ENCODE measurements at regions not wholly inside any gene's neighbourhood (a gene's known extent, or its start where the extent isn't known, plus 50 kb on each side); places are given as distances from the start of the nearest gene placed in this dataset.
"Not testable (repeated sequence)": the region's sequence is repeated elsewhere in the genome, so short reads cannot be mapped to it uniquely, and the experiment has no call there.

- DNase-seq (ENCODE audit: extremely low read depth in 1 of 11, low read depth in 9 of 11, low spot score in 4 of 11): no peak
Observed at GRCh38 chrX:81348388-81348787, 146.5 kb downstream of the SH3BGRL start.

- no peak for DNase-seq (ENCODE audit: extremely low read depth in 1 of 11, low read depth in 9 of 11, low spot score in 4 of 11)
Observed at GRCh38 chrX:81354954-81355353, 153.1 kb downstream of the SH3BGRL start.

- DNase-seq (ENCODE audit: extremely low read depth in 1 of 11, low read depth in 9 of 11, low spot score in 4 of 11): no peak
Observed at GRCh38 chrX:81355436-81355835, 153.5 kb downstream of the SH3BGRL start.

DNA sequence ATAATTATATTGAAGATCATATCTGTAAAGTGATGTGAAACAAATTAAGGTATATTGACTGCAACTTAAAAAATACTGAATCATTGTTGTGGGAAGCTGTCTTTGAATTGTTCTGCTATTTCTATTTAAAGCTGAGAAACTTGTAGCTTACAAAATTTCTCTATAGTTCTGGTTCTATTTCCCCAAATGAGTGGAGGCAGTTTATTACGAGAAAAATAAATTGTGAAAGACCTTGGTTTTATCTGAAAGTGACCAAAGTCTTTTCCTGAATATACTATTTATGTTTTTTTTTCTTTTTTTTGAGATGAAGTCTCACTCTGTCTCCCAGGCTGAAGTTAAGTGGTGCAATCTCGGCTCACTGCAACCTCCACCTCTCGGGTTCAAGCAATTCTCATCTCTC lies 165.4 kb downstream of the SH3BGRL start:
- no peak for DNase-seq (ENCODE audit: extremely low read depth in 1 of 11, low read depth in 9 of 11, low spot score in 4 of 11)

DNA sequence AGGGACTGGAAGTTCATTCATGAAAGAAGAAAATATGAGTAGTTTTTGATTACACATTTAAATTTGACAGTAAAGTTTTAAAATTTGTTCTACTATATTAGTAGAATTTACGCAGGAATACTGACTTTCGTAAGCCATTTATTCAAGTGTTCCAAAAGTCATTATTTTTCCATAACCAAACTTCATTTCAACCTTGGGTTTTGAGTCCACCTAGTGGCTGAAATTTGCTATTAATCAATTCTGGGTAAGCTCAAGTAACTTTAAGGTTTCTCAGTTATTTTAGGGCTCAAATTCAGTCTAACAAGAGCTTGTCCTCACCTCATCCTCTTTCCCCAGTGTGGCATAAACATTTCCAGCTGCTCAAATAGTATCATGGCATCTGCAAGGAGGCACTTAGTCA lies 175.4 kb downstream of the SH3BGRL start:
- peak in 7 of 11 donors; percentile 1 to 14 (median 7) for DNase-seq (ENCODE audit: extremely low read depth in 1 of 11, low read depth in 9 of 11, low spot score in 4 of 11)

DNA sequence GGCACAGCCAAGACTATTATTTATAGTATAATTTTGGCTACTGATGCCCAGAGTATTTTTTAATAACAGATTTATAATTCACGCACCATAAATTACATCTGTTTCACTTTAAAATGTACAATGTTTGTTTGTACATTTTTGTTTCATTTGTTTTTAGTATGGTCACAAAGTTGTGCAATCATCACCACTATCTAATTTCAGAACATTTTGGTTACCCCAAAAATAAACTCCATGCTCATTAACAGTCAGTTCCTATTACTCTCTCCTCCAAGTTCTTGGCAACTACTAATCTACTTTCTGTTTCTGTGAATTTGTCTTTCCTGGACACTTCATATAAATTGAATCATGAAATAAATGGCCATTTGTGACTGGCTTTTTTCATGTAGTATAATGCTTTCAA lies 176.7 kb downstream of the SH3BGRL start:
- DNase-seq (ENCODE audit: extremely low read depth in 1 of 11, low read depth in 9 of 11, low spot score in 4 of 11): no peak

GRCh38 chrX:81390237-81390636 lies 188.3 kb downstream of the SH3BGRL start:
- DNase-seq (ENCODE audit: extremely low read depth in 1 of 11, low read depth in 9 of 11, low spot score in 4 of 11): no peak

GRCh38 chrX:81392396-81392795 lies 190.5 kb downstream of the SH3BGRL start:
- DNase-seq (ENCODE audit: extremely low read depth in 1 of 11, low read depth in 9 of 11, low spot score in 4 of 11): no peak

GRCh38 chrX:81405781-81406180 lies 203.9 kb downstream of the SH3BGRL start:
- no peak for DNase-seq (ENCODE audit: extremely low read depth in 1 of 11, low read depth in 9 of 11, low spot score in 4 of 11)

GRCh38 chrX:81411517-81411916 lies 209.6 kb downstream of the SH3BGRL start:
- DNase-seq (ENCODE audit: extremely low read depth in 1 of 11, low read depth in 9 of 11, low spot score in 4 of 11): no peak

GRCh38 chrX:81412428-81412827 lies 210.5 kb downstream of the SH3BGRL start:
- no peak for DNase-seq (ENCODE audit: extremely low read depth in 1 of 11, low read depth in 9 of 11, low spot score in 4 of 11)

GRCh38 chrX:81412857-81413256 lies 211.0 kb downstream of the SH3BGRL start:
- DNase-seq (ENCODE audit: extremely low read depth in 1 of 11, low read depth in 9 of 11, low spot score in 4 of 11): not testable (repeated sequence)

DNA sequence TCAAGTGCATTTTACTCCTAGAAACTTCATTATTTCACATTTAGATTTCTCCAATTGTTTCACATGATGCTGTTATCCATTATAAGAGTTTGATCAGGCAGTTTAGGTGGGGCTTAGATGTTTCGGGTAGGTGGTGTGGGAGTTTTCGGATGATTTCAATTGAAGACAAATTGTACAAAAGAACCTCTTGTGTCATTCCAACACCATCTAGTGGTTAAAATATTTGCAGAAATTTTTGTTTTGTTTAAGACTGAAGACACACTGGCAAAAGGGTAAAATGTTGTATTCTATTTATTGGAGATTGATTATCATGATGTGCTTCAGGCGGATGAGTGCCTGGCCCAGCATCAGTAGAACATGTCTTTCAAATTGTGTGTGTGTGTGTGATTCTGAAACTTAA lies 212.7 kb downstream of the SH3BGRL start:
- no peak for DNase-seq (ENCODE audit: extremely low read depth in 1 of 11, low read depth in 9 of 11, low spot score in 4 of 11)

Measured in renal cortex interstitium (tissue), 11 donors.